Effector CD4-positive, alpha-beta T cell (primary cell): ENCODE measurements at regions not wholly inside any gene's neighbourhood (a gene's known extent, or its start where the extent isn't known, plus 50 kb on each side); places are given as distances from the start of the nearest gene placed in this dataset.

Experiments
- DNase-seq: peaks from one replicate; pipeline ENCODE4 v3.0.0-alpha.2; 2020

GRCh38 chr11:70536051-70536877, 137.9 kb downstream of the CTTN start:
- no peak for DNase-seq

GRCh38 chr11:70537576-70538571, 139.5 kb downstream of the CTTN start:
- DNase-seq: no peak

- DNase-seq: no peak
Measured at GRCh38 chr11:70538641-70539359, 140.5 kb downstream of the CTTN start.

- no peak for DNase-seq
Measured at GRCh38 chr11:70539360-70540095, 141.2 kb downstream of the CTTN start.

- DNase-seq: no peak
Measured at GRCh38 chr11:70540196-70540595, 141.9 kb downstream of the CTTN start.

GRCh38 chr11:70541176-70541575, 142.8 kb downstream of the CTTN start:
- no peak for DNase-seq

GRCh38 chr11:70541699-70542098, 143.4 kb downstream of the CTTN start:
- no peak for DNase-seq

- DNase-seq: no peak
Measured at GRCh38 chr11:70542406-70542805, 144.1 kb downstream of the CTTN start.

GRCh38 chr11:70542811-70543210, 144.5 kb downstream of the CTTN start:
- no peak for DNase-seq

- no peak for DNase-seq
Measured at GRCh38 chr11:70543611-70544010, 145.3 kb downstream of the CTTN start.

- no peak for DNase-seq
Measured at GRCh38 chr11:70544067-70544773, 145.9 kb downstream of the CTTN start.

GRCh38 chr11:70544774-70545609, 146.7 kb downstream of the CTTN start:
- no peak for DNase-seq

- DNase-seq: no peak
Measured at GRCh38 chr11:70545610-70545912, 147.2 kb downstream of the CTTN start.

- no peak for DNase-seq
Measured at GRCh38 chr11:70546191-70546940, 148.0 kb downstream of the CTTN start.

GRCh38 chr11:70547386-70547785, 149.1 kb downstream of the CTTN start:
- no peak for DNase-seq

- DNase-seq: no peak
Measured at GRCh38 chr11:70547821-70548670, 149.7 kb downstream of the CTTN start.

GRCh38 chr11:70548976-70549375, 150.6 kb downstream of the CTTN start:
- DNase-seq: no peak

- no peak for DNase-seq
Measured at GRCh38 chr11:70549386-70549785, 151.1 kb downstream of the CTTN start.

- DNase-seq: no peak
Measured at GRCh38 chr11:70549796-70550195, 151.5 kb downstream of the CTTN start.
